Mesenchymal stem cell (in vitro differentiated cells and primary cell): ENCODE measurements at regions not wholly inside any gene's neighbourhood (a gene's known extent, or its start where the extent isn't known, plus 50 kb on each side); places are given as distances from the start of the nearest gene placed in this dataset.

Experiments used
- DNase-seq: peaks from one replicate; pipeline ENCODE4 v3.0.0-alpha.2; 2013
- H2AFZ ChIP-seq: one replicate; pipeline ENCODE4 v1.6.1; 2013; ENCODE audit warnings: low read depth, mild to moderate bottlenecking, control low read depth, inconsistent platforms, low read length, moderate library complexity
- H2AK5ac ChIP-seq: 2 replicates; pipeline ENCODE4 v1.6.1; 2013; ENCODE audit warnings: low read length, moderate library complexity, mild to moderate bottlenecking, inconsistent platforms; ENCODE audit not compliant: severe bottlenecking
- H2BK120ac ChIP-seq: one replicate; pipeline ENCODE4 v1.6.1; 2013; ENCODE audit warnings: low read depth, mild to moderate bottlenecking, inconsistent platforms, low read length, moderate library complexity
- H2BK12ac ChIP-seq, 2 experiments: one replicate each; pipeline ENCODE4 v1.6.1; 2013; ENCODE audit warnings: inconsistent platforms in 2 of 2, low read length in 2 of 2, mild to moderate bottlenecking in 2 of 2, moderate library complexity in 2 of 2, control low read depth in 1 of 2
- H2BK15ac ChIP-seq: one replicate; pipeline ENCODE4 v1.6.1; 2013; ENCODE audit warnings: mild to moderate bottlenecking, low read depth, inconsistent platforms; ENCODE audit not compliant: poor library complexity, severe bottlenecking
- H2BK5ac ChIP-seq: 2 replicates; pipeline ENCODE4 v1.6.1; 2013; ENCODE audit warnings: low read depth, mild to moderate bottlenecking, low read length, control low read depth, inconsistent platforms; ENCODE audit not compliant: poor library complexity, severe bottlenecking
- H3K14ac ChIP-seq, 2 experiments: one replicate each; pipeline ENCODE4 v1.6.1; 2013; ENCODE audit warnings: inconsistent platforms in 2 of 2, low read length in 2 of 2, control low read depth in 1 of 2, mild to moderate bottlenecking in 1 of 2, moderate library complexity in 1 of 2
- H3K18ac ChIP-seq, 2 experiments: one replicate each; pipeline ENCODE4 v1.6.1; 2013; ENCODE audit warnings: inconsistent platforms in 2 of 2, low read length in 2 of 2, control low read depth in 1 of 2, low read depth in 1 of 2, mild to moderate bottlenecking in 1 of 2
- H3K23ac ChIP-seq, 2 experiments: one replicate each; pipeline ENCODE4 v1.6.1; 2013; ENCODE audit warnings: inconsistent platforms in 2 of 2, low read length in 2 of 2, mild to moderate bottlenecking in 2 of 2, moderate library complexity in 2 of 2, control low read depth in 1 of 2
- H3K27ac ChIP-seq: 2 replicates; pipeline ENCODE4 v1.5.1; 2013; ENCODE audit warnings: mild to moderate bottlenecking, moderate library complexity, low read length, control low read depth, inconsistent platforms; ENCODE audit not compliant: poor library complexity, severe bottlenecking
- H3K27me3 ChIP-seq, 2 experiments: 2 replicates each; pipeline versions ENCODE4 v1.6.1 to v1.7.0; 2013; ENCODE audit warnings: low read length in 2 of 2, mild to moderate bottlenecking in 2 of 2, moderate library complexity in 2 of 2, control low read depth in 1 of 2, inconsistent platforms in 1 of 2; ENCODE audit not compliant: control insufficient read depth in 1 of 2, insufficient read depth in 1 of 2
- H3K36me3 ChIP-seq, 2 experiments: 2 replicates each; pipeline versions ENCODE4 v1.6.1 to v1.7.0; 2013; ENCODE audit warnings: low read length in 2 of 2, control low read depth in 1 of 2, inconsistent platforms in 1 of 2, low read depth in 1 of 2, mild to moderate bottlenecking in 1 of 2; ENCODE audit not compliant: insufficient read depth in 2 of 2, control insufficient read depth in 1 of 2
- H3K4ac ChIP-seq, 2 experiments: one replicate each; pipeline ENCODE4 v1.6.1; 2013; ENCODE audit warnings: inconsistent platforms in 2 of 2, low read length in 2 of 2, mild to moderate bottlenecking in 2 of 2, moderate library complexity in 2 of 2, control low read depth in 1 of 2, low read depth in 1 of 2
- H3K4me1 ChIP-seq: 2 replicates; pipeline ENCODE4 v1.6.1; 2013; ENCODE audit warnings: low read depth, low read length, control low read depth; ENCODE audit not compliant: control insufficient read depth, insufficient read depth
- H3K4me2 ChIP-seq: 2 replicates; pipeline ENCODE4 v1.6.1; 2013; ENCODE audit warnings: low read length, mild to moderate bottlenecking, inconsistent platforms; ENCODE audit not compliant: poor library complexity, severe bottlenecking
- H3K4me3 ChIP-seq, 2 experiments: 2 replicates each; pipeline versions ENCODE4 v1.5.1 to v1.7.0; 2013; ENCODE audit warnings: low read length in 2 of 2, mild to moderate bottlenecking in 2 of 2, control low read depth in 1 of 2, low read depth in 1 of 2; ENCODE audit not compliant: insufficient read depth in 1 of 2
- H3K79me1 ChIP-seq: replicated peaks from 2 replicates; pipeline ENCODE4 v1.6.1; 2013; ENCODE audit warnings: mild to moderate bottlenecking, control low read depth, low read length, inconsistent platforms; ENCODE audit not compliant: poor library complexity, severe bottlenecking
- H3K9ac ChIP-seq: 2 replicates; pipeline ENCODE4 v1.7.0; 2013; ENCODE audit warnings: mild to moderate bottlenecking, low read length, moderate library complexity
- H3K9me3 ChIP-seq: 2 replicates; pipeline ENCODE4 v1.7.0; 2013; ENCODE audit warnings: mild to moderate bottlenecking, low read length; ENCODE audit not compliant: control insufficient read depth
- H4K8ac ChIP-seq: one replicate; pipeline ENCODE4 v1.6.1; 2013; ENCODE audit warnings: inconsistent platforms, mild to moderate bottlenecking, low read length, moderate library complexity
- H4K91ac ChIP-seq: one replicate; pipeline ENCODE4 v1.6.1; 2013; ENCODE audit warnings: mild to moderate bottlenecking, low read length, inconsistent platforms
- WGBS: methylation state at CpG from one replicate; pipeline ENCODE4 v1.1.7; 2013; ENCODE audit warnings: mixed read lengths; 5-methylcytosine and 5-hydroxymethylcytosine counted together

DNA sequence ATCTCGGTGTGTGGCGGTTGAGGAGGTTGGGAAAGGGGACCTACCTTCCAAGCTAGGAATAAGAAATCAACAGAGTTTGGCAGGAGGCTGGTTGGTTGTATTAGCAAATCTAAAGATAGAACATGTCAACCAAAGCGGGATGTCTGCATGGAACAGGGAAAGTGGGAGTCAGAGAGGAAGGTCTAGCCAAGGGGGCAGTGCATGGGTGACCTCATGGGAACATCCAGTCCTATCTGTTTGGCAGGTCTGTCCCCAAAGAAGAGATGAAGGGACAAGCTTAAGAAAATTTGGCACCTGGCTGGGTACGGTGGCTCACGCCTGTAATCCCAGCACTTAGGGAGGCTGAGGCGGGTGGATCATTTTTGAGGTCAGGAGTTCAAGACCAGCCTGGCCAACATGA, 118.7 kb upstream of the TSC22D1 start:
- Histone ChIP-seq H3K79me1 (no peaks in the 10 kb centered on the region), H3K4me3 (no peak overlapping the region), H3K27me3 (no peaks in the 10 kb centered on the region), H3K9me3 (no peaks in the 10 kb centered on the region), H2BK120ac (no peak overlapping the region), H3K23ac (no peak overlapping the region), H3K9ac (no peak overlapping the region), H4K91ac (no peak overlapping the region), H3K18ac (no peak overlapping the region), H2BK15ac (no peak overlapping the region), H2AK5ac (no peak overlapping the region), H2BK12ac (no peak overlapping the region), H4K8ac (no peak overlapping the region), H3K36me3 (no peaks in the 10 kb centered on the region), H3K4ac (no peak overlapping the region), H3K14ac (no peak overlapping the region), H2AFZ (no peak overlapping the region), H2BK5ac (no peak overlapping the region), H3K27ac (no peak overlapping the region), H3K4me2 (no peak overlapping the region), H3K4me1 (no peaks in the 10 kb centered on the region)
- no peak for DNase-seq
- 92% methylated on average over 6 of the region's 6 CpGs for WGBS

DNA sequence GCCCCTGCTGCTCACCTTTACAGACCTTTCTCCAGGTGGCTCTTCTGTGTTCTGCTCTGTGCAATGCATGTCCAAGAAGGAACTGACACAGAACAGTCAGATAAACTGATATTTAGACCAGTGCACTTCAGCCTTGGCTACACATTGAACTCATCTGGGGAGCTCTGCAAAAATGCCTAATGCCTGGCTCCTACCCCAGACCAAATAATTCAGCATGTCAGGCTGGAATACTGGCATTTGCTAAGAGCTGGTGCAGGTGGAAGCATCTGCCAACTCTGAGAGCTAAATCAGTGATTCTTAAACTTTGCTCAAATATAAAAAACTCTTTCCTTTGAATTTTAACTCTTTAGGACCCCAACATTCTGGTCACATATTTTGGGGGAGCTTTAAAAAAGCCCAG, 118.2 kb upstream of the TSC22D1 start:
- Histone ChIP-seq H3K9ac (no peak overlapping the region), H3K79me1 (no peaks in the 10 kb centered on the region), H2BK15ac (no peak overlapping the region), H4K8ac (no peak overlapping the region), H3K4me3 (no peak overlapping the region), H3K14ac (no peak overlapping the region), H3K4ac (no peak overlapping the region), H3K4me1 (no peaks in the 10 kb centered on the region), H4K91ac (no peak overlapping the region), H3K27me3 (no peaks in the 10 kb centered on the region), H3K23ac (no peak overlapping the region), H3K27ac (no peak overlapping the region), H3K18ac (no peak overlapping the region), H3K4me2 (no peak overlapping the region), H2BK5ac (no peak overlapping the region), H2AFZ (no peak overlapping the region), H3K36me3 (no peaks in the 10 kb centered on the region), H2BK120ac (no peak overlapping the region), H2AK5ac (no peak overlapping the region), H2BK12ac (no peak overlapping the region), H3K9me3 (no peaks in the 10 kb centered on the region)
- DNase-seq, result no peak

DNA sequence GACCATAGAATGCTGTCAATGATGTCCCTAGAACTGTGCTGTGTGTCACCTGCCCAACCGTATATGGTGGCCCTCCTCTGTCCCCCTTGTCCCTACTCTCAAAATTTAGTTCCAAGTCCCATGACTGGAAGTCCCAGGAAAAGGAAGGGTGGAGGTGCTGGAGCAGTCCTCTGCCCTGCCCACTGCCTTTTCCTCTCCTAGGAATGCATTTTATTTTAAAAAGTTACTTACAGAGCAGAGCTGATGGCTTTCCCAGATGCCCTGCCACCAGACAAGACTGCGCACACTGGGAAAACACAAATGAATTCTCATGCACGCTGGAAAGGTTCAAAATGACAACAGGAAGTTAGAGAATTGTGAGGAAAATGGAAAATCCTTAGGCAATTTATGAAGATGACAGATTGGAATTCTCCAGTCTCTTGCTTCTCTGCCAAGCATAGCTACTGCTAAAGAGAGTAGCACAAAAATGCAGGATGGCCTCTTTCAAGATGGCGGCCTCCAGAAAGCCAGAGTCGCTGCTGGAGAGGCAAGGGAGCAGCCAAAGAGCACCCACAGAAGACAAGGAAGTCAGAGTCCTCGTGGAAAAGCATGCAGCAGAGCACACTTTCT, 117.1 kb upstream of the TSC22D1 start:
- no peak for DNase-seq
- H3K27ac ChIP-seq, result no peak overlapping the region
- H4K8ac ChIP-seq, result peak overlapping the region; percentile 5
- no peak overlapping the region for H2BK5ac ChIP-seq
- H3K23ac ChIP-seq, result no peak overlapping the region
- no peak overlapping the region for H2BK120ac ChIP-seq
- H3K4me3 ChIP-seq, result no peak overlapping the region
- H2AK5ac ChIP-seq, result peak overlapping the region; percentile 82
- no peak overlapping the region for H2AFZ ChIP-seq
- no peak overlapping the region for H2BK12ac ChIP-seq
- H3K18ac ChIP-seq, result no peak overlapping the region
- H4K91ac ChIP-seq, result no peak overlapping the region
- no peaks in the 10 kb centered on the region for H3K36me3 ChIP-seq
- H3K4me2 ChIP-seq, result no peak overlapping the region
- no peak overlapping the region for H3K4ac ChIP-seq
- no peak overlapping the region for H3K9ac ChIP-seq
- H3K9me3 ChIP-seq, result no peaks in the 10 kb centered on the region
- no peak overlapping the region for H2BK15ac ChIP-seq
- no peaks in the 10 kb centered on the region for H3K27me3 ChIP-seq
- H3K79me1 ChIP-seq, result no peaks in the 10 kb centered on the region
- no peaks in the 10 kb centered on the region for H3K4me1 ChIP-seq
- H3K14ac ChIP-seq, result no peak overlapping the region
- 93% methylated on average over 6 of the region's 6 CpGs for WGBS

DNA sequence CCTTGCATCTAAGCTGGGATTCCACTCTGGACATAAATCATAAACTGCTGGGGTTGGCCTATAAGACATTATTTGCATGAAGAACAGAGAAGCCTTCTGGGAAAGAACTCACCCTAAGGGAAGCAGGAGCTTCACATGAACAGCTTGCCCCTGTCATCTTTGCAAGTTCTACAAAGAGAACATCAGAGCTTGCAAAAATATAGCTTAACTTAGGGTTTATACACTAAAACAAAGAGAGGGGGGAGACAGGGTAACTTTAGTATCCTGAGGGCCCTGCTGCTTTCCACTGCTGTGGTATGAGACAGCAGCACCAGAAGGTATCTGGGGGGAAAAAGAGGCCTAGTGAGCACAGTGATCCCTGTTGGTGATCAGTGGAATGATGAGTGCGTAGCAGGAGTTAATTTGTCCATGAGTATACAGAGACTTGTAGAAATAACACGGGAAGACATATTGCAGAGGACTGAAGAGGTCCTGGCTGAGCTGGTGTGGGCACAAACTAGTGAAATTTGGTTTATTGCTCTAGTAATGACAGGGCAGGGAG, 116.1 kb upstream of the TSC22D1 start:
- H3K9ac ChIP-seq, result no peak overlapping the region
- H2AFZ ChIP-seq, result no peak overlapping the region
- no peak overlapping the region for H2BK120ac ChIP-seq
- no peak overlapping the region for H4K91ac ChIP-seq
- no peaks in the 10 kb centered on the region for H3K36me3 ChIP-seq
- no peaks in the 10 kb centered on the region for H3K27me3 ChIP-seq
- no peak overlapping the region for H3K4ac ChIP-seq
- no peak overlapping the region for H4K8ac ChIP-seq
- H3K18ac ChIP-seq, result no peak overlapping the region
- no peaks in the 10 kb centered on the region for H3K4me1 ChIP-seq
- H3K27ac ChIP-seq, result no peak overlapping the region
- H3K79me1 ChIP-seq, result no peaks in the 10 kb centered on the region
- no peak overlapping the region for H3K4me3 ChIP-seq
- H3K23ac ChIP-seq, result no peak overlapping the region
- no peak overlapping the region for H2BK12ac ChIP-seq
- no peak overlapping the region for H3K14ac ChIP-seq
- H2AK5ac ChIP-seq, result no peak overlapping the region
- WGBS, result 95% methylated on average over 2 of the region's 2 CpGs
- no peak overlapping the region for H2BK5ac ChIP-seq
- peak; percentile 55 for DNase-seq
- H2BK15ac ChIP-seq, result no peak overlapping the region
- H3K9me3 ChIP-seq, result no peaks in the 10 kb centered on the region
- H3K4me2 ChIP-seq, result no peak overlapping the region
